ENCODE measurements at regions not wholly inside any gene's neighbourhood (a gene's known extent, or its start where the extent isn't known, plus 50 kb on each side); places are given as distances from the start of the nearest gene placed in this dataset.

DNA sequence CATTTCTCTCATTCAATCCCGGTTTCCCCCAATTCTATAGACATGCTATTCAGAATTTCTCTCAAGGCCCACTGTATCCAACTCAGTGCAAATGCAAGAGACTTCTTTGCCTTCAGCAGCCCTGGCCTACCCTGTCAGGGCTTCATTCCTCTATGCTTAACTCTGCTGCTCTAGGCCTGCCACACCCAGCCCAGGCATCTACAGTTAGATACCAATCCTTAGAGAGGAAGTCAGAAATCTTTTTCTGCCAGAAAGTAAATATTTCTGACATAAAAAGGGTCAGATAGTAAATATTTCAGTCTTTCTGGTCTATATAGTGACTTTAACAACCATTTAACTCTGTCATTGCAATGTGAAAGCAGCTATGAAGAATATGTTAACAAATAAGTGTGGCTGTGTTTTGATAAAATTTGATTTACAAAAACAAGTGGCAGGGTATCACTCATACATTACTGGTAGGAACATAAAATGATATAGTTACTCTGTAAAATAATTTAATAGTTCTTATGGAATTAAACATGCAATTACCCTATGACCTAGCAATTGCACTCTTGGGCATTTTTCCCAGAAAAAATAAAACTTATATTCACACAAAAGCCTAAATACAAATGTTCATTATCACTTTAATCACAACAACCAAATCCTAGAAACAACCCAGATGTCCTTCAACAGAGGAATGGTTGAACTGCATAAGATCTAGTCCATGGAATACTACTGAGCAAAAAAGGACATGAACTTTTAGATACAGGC, 942.0 kb downstream of the SQOR start:
- intact Hi-C loops (cut with DNase I), result no loop called here
- no peak for DNase-seq
- no peaks in the 10 kb centered on the region for H3K4me1 ChIP-seq (ENCODE audit: insufficient read depth)
- H3K4me3 ChIP-seq, result no peak overlapping the region
- no peaks in the 10 kb centered on the region for H3K36me3 ChIP-seq
- H3K27me3 ChIP-seq, result no peaks in the 10 kb centered on the region
- WGBS, 3 donors, result 73 to 91% (median 74%) methylated on average over 1 of the region's 1 CpG
- no peaks in the 10 kb centered on the region for H3K9me3 ChIP-seq
- TF ChIP-seq POLR2A (IDR thresholded peaks at IDR 0.05), result no peak
- TF ChIP-seq CTCF (IDR thresholded peaks at IDR 0.05), result no peak
- no peak for TF ChIP-seq EP300 (IDR thresholded peaks at IDR 0.05)
- H3K27ac ChIP-seq, result no peak overlapping the region

DNA sequence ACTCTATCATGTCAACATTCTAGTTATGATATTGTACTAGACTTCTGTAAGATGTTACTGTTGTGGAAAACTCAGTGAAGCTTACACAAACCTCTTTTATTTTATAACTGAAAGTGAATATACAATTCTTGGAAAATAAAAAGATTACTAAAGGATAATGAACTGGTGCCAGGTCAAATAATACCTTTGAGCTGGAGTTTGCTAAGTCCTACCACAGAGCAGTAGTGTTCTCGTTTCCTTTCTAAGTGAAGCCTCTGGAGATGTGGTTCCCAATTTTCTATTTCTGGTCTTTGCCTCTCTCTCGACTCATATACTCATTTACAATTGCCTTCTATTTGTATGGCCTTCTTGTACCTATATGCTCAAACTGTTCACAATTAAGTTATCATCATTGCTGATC, 942.9 kb downstream of the SQOR start:
- TF ChIP-seq EP300 (IDR thresholded peaks at IDR 0.05), result no peak
- TF ChIP-seq POLR2A (IDR thresholded peaks at IDR 0.05), result no peak
- TF ChIP-seq CTCF (IDR thresholded peaks at IDR 0.05), result no peak
- WGBS, 3 donors, result 43 to 91% (median 44%) methylated on average over 2 of the region's 2 CpGs
- Histone ChIP-seq H3K9me3 (no peaks in the 10 kb centered on the region), H3K4me3 (no peak overlapping the region), H3K27ac (no peak overlapping the region), H3K4me1 (ENCODE audit: insufficient read depth) (no peaks in the 10 kb centered on the region), H3K27me3 (no peaks in the 10 kb centered on the region), H3K36me3 (no peaks in the 10 kb centered on the region)
- intact Hi-C loops (cut with DNase I), result no loop called here
- DNase-seq, result no peak

DNA sequence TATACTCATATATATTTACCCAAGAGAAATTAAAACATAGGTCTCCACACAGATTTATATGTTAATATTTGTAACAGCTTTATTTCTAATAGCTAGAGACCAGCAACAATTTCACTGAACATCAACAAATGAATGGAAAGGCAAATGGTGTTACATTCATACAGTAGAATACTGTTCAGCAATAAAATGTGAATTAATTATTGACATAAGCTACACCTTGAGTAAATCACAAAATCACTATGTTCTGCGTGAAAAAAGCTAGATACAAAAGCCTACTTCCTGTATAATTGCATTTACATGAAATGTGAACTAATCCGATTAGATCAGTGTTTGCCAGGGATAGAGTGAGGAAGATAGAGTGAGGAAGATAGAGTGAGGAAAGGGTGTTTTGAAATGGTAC, 945.7 kb downstream of the SQOR start:
- no peak overlapping the region for H3K27ac ChIP-seq
- intact Hi-C loops (cut with DNase I), result no loop called here
- no peak for DNase-seq
- H3K4me3 ChIP-seq, result no peak overlapping the region
- no peaks in the 10 kb centered on the region for H3K36me3 ChIP-seq
- no peaks in the 10 kb centered on the region for H3K4me1 ChIP-seq (ENCODE audit: insufficient read depth)
- no peaks in the 10 kb centered on the region for H3K9me3 ChIP-seq
- H3K27me3 ChIP-seq, result no peaks in the 10 kb centered on the region
- TF ChIP-seq CTCF (IDR thresholded peaks at IDR 0.05) (no peak), EP300 (IDR thresholded peaks at IDR 0.05) (no peak), POLR2A (IDR thresholded peaks at IDR 0.05) (no peak)
- 42 to 94% (median 45%) methylated on average over 2 of the region's 2 CpGs for WGBS, 3 donors

DNA sequence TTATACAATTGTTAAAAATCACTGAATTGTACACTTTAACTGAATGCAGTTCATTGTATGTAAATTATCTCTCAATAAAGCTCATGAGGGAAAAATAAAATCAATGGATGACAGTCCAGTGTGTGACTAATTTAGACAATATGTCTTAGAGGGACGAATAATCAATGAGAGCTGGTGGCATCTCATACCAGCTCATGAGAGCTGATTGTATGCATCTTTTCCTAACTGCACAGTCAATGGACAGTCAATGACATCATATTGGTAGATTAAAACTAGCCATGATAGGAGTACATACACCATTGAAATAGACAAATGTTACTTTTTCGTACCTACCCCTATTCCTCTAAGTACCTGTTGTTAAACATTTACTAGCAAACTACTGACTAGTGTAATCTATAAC, 946.1 kb downstream of the SQOR start:
- TF ChIP-seq CTCF (IDR thresholded peaks at IDR 0.05), result no peak
- no peak for TF ChIP-seq POLR2A (IDR thresholded peaks at IDR 0.05)
- no peak for TF ChIP-seq EP300 (IDR thresholded peaks at IDR 0.05)
- Histone ChIP-seq H3K36me3 (no peaks in the 10 kb centered on the region), H3K9me3 (no peaks in the 10 kb centered on the region), H3K27ac (no peak overlapping the region), H3K4me3 (no peak overlapping the region), H3K4me1 (ENCODE audit: insufficient read depth) (no peaks in the 10 kb centered on the region), H3K27me3 (no peaks in the 10 kb centered on the region)
- intact Hi-C loops (cut with DNase I), result no loop called here
- no peak for DNase-seq
- WGBS, 3 donors, result 48 to 88% (median 84%) methylated on average over 2 of the region's 2 CpGs
